Fibroblast of skin of right biceps (primary cell): ENCODE measurements at regions not wholly inside any gene's neighbourhood (a gene's known extent, or its start where the extent isn't known, plus 50 kb on each side); places are given as distances from the start of the nearest gene placed in this dataset.
"Not testable (repeated sequence)": the region's sequence is repeated elsewhere in the genome, so short reads cannot be mapped to it uniquely, and the experiment has no call there.

Experiments
- DNase-seq: peaks from one replicate; pipeline ENCODE4 v3.0.0-alpha.2; 2013

DNA sequence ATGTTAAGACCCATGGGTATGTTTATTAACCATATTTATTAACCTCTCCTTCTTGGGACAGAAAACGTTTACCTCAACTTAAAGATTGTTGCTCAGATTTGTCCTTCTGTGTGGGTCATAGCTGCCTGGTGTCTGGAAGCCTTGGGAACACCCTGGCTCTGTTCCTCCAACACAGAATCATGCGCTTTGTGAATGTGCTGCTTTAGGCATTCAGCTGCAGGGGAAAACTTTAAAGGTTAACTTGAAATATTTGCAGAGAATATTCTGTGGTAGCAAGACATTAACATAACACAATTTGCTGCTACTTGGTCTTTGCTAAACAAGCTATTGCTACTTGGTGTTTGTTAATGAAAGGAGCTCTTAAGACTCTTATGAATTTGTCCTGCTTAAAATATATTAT, 50.5 kb upstream of the THOC3 start:
- not testable (repeated sequence) for DNase-seq

DNA sequence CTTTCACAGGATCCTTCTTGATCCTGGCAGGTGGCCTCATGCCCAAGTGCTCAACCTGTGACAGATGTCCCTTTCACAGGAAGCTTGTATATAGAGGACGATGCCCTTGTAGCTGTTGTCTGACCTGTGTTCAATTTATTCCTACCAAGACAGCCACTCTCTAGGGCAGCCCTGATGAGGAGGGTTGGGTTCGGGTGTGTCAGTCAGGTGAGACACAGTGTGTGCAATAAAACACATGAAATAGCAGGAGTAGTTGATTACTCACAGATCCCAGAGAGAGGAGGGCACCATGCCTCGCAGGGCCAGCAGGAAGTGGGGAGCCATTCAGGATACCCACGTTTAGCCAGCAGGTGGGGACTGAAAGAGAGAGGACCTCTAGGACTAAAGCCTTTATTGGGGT, 52.7 kb upstream of the THOC3 start:
- DNase-seq = not testable (repeated sequence)

DNA sequence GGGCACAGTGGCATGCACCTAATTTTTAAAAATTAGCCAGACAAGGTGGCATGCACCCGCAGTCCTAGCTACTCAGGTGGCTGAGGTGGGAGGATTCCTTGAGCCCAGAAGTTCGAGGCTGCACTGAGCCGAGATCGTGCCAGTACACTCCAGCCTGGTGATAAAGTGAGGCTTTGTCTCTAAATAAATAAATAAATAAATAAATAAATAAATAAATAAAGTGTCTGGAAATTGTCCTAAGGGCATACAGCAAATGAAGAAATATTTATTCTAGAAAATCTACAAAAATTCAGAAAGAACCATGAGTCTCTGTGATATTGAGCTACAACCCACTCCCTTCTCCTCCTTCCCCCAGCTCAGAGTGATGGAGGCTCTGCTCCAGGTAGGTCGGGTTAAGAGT, 55.4 kb upstream of the THOC3 start:
- not testable (repeated sequence) for DNase-seq

DNA sequence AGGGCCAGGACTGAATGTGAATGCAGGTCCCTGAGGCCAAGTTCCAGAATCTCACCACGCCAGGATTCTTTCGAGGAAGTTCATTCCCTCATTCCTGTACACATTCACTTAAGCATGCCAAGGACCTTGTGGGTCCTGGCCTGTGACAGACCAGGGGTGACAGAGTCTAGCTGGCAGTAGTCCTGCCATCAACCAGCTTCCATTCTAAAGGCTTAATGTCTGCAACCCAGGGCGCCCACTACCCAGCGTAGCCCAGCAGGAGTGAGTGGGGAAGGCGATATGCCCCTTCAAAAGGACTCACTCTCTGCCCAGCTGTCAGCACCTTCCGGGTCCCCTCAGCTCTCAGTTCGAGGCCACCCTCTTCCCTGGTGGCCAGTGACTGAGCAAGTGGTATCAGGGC, 61.3 kb upstream of the THOC3 start:
- not testable (repeated sequence) for DNase-seq

DNA sequence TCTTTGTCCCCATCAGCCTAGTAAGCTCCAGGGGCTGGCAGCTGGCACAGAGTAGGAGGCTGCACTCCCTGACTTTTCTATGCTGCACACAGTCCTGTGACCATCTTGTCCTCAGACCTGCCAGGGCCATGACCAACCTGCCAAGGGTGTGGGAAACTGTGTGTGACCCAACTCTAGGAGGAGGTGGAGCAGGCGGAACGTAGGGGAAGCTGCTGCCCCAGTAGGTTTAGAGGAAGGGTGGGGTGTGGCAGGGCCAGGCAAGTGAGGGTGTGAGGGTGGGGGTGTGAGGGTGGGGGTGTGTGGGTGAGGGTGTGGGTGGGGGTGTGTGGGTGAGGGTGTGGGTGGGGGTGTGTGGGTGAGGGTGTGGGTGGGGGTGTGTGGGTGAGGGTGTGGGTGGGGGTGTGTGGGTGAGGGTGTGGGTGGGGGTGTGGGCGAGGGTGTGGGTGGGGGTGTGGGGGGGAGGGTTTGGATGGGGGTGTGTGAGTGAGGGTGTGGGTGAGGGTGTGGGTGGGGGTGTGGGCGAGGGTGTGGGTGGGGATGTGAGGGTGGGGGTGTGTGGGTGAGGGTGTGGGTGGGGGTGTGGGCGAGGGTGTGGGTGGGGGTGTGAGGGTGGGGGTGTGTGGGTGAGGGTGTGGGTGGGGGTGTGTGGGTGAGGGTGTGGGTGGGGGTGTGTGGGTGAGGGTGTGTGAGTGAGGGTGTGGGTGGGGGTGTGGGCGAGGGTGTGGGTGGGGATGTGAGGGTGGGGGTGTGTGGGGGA, 62.4 kb upstream of the THOC3 start:
- DNase-seq = not testable (repeated sequence)

DNA sequence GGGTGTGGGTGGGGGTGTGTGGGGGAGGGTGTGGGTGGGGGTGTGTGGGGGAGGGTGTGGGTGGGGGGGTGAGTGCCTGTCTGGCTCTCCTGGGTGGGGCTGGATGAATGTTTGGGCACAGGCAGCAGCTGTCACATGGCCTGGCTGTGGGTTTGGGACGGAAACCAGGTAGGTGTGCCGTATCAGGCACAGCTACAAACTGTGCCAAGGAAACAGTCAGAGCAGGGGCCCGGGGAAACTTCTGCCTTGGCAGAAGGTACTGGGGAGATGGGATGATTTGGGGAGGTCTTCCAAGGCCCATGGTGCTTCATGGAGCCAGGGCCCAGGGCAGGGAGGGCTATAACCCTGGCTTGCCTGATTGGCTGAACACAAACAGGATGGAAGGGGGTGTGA, 63.0 kb upstream of the THOC3 start:
- DNase-seq = not testable (repeated sequence)

DNA sequence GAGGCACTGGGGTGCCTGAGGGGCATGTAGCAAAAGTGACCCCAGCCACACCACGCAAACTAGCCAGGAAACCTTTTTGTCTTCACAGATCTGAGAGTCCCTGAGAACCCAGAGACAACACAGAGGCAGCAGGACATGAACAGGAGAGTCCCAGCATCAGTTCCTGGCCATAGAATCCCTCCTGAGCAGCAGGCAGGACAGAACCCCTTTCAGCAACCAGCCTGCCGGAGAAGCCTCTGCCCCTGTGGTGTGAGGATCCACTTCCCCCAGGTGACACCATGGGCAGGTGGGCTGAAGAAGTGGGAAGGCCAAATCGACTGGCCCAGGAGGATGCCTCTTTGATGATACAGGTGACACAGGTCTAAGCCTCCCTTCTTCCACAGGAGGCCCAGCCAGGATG, 65.1 kb upstream of the THOC3 start:
- not testable (repeated sequence) for DNase-seq

DNA sequence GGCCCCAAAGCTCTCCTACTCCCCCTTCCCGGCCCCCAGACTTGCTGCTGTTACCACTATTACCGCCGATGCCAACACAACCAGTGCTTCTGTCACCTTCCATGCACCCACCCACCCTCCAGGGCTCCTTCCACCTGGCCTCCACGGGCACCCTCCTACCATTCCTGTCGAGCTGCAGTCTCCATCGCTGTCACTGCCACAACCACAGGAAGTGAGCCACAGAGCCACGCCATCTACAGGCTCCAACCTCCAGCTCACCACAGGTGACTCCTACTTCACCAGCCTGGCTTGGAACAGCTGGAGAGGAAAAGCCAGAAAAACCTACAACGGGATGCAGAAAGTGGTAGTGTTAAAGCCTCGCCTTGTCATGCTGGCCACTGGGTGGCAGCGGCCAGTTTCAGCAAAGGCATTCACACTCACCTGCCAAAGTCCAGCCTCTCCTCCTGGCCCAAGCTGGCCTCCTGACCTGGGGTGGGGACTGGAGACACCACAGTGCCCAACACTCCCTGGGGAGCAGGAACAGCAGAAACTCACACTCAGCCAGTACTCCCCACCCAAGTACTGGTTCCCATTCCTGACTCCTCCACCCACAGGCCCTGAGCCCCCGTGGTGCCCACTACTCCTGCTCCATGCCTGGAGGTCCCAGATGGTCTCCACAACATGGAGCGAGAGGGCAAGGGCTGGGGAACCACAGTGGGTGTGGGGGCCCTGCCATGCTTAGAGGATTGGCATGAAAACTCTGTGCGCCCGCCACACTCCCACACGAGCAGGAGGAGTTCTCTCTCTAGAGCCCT, 66.5 kb upstream of the THOC3 start:
- DNase-seq = not testable (repeated sequence)

DNA sequence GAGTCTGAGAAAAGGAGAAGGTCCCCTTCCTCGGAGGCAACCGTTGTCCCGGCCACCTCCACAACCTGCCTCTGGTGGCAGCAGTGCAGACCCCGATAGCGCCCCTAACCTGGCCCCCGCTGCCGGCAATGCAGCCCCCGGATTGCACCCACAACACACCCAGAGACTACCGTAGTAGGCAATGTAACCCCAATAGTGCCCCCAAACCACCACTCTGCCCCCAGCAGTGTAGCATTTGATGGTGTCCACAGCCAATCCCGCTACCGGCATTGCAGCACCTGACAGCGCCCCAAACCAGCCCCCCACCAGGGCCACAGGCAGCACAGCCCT, 67.1 kb upstream of the THOC3 start:
- DNase-seq = not testable (repeated sequence)

DNA sequence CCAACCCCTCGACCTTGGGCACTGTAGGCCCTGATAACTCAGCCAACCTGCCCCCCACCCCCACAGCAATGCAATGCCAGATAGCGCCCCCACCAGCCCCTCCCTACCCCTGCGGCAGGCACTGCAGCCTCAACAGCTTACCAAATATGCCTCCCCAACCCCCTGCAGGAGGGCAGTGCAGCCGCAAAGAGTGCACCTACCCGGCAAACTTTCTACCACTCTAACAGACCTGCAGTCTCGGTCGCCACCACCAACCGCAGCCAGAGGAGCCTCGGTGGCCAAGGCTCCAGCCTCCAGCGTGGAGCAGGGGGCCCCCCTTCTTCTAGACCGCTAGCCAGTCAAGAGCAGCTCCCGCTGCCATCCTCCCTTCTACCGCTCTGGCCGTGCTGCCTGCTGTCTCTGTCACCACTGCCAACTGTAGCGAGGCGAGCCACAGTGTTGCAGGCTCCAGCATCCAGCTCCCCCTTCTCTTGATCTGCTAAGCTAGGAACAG, 67.7 kb upstream of the THOC3 start:
- not testable (repeated sequence) for DNase-seq

DNA sequence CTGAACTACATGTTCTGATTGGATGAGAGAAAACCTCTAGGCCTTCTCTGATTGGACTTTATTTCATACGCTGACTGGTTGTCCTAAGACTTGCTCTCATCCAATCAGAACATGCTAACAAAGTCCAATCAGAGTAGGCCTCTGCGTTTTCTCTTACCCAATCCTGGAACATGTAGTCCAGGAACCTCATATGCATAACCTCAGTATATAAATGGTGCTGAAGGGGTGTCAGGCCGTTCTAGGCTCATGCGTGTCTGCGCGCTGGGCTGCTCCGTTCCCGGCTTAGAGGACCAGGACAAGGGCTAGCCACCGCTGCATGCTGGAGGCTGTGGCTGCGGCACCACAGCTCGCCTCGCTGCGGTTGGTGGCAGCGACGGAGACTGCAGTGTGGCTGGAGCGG, 68.3 kb upstream of the THOC3 start:
- not testable (repeated sequence) for DNase-seq

DNA sequence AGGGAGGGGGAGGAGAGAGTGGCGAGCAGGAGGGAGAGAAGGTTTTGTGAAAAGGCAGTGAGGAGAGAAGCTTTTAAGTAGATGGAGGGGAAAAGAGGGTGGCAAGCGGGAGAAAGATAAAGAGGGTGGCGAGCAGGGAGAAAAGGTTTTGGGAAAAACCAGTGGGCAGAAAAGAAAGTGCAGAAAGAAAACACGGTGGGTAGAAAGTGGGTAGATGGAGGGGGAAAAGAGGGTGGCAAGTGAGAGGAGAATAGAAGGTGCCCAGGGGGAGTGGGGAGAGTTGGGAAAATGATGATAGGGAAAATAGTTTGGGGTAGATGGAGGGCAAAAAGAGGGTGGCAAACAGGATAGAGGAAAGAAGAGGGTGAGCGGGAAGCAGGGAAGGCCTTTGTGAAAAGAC, 69.1 kb upstream of the THOC3 start:
- DNase-seq = not testable (repeated sequence)

DNA sequence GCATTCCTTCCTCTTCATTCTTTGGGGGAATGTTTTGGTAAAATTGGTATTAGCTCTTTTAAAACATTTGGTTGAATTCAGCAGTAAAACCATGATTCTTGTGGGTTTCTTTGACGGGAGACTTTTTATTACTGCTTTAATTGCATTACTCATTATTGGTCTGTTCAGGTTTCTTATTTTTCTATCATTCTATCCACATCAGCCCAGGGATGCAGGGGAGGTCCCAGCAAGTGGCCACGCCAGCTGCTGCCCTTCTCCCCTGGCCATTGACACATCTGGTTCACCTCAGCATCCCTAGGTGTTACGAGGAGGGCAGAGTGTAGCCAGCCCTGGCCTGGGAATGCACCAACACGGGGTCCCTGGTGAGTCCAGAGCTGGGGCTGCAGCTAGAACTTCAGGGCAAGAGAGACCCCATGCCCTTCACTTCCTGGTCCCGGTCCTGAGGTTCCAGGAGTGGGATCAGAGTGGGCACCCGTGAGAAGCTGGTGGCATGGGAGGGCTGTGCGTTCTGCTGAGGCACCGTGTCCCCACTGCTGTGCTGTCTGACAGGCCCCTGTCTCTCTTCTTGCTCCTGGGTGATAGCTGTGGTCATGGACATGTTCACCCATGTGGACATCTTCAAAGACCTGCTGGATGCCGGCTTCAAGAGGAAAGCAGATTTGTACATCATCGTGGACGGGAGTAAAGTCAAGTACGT, 72.1 kb upstream of the THOC3 start:
- not testable (repeated sequence) for DNase-seq

DNA sequence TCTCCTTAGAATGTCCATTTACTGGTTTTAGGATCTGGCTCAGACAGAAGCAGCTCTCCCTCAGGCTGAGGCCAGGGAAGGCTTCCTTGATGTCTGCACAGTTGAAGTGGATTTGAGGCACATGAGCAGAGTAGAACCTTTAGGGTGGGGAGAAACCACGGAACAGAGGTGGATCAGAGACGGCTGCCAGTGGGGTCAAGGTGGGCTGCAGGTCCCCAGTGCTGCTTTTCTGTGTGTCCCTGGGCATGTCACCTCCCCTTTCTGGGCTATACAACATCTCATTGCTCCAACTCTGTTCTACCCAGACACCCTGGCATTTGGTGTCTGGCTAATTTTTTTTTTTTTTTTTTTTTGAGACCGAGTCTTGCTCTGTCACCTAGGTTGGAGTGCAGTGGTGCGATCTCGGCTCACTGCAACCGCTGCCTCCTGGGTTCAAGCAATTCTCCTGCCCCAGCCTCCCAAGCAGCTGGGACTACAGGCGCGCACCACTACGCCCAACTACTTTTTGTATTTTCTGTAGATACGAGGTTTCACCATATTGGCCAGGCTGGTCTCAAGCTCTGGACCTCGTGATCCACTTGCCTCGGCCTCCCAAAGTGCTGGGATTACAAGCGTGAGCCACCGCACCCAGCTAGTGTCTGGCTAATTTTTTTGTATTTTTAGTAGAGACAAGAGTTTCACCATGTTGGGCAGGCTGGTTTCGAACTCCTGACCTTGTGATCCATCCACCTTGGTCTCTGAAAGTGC, 73.3 kb upstream of the THOC3 start:
- DNase-seq = not testable (repeated sequence)

DNA sequence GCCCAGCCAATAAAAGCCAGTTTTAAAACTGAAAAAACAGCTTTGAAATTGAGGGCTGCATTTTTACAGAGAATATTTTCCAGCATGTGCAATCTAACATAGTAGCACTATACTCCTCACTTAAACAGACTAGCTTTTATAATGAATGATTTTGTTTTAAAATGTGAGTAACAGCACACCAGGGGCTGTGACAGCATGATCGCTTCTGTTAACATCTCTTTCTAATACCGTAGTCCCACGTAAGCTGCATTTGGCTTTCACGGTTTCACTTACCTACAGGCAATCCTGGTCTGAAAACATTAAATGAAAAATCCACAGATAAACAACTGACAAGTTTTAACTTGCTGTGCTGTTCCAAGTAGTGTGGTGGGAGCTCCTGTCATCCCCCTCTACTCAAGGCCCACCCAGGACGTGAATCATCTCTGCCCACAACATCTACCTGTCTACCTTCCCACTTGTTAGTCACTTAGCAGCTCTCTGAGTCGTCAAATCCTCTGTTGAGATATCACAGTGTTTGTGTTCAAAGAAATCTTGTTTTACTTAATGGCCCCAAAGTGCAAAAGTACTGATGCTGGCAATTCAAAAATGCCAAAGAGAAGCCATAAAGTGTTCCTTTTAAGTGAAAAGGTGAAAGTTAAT, 74.0 kb upstream of the THOC3 start:
- not testable (repeated sequence) for DNase-seq

DNA sequence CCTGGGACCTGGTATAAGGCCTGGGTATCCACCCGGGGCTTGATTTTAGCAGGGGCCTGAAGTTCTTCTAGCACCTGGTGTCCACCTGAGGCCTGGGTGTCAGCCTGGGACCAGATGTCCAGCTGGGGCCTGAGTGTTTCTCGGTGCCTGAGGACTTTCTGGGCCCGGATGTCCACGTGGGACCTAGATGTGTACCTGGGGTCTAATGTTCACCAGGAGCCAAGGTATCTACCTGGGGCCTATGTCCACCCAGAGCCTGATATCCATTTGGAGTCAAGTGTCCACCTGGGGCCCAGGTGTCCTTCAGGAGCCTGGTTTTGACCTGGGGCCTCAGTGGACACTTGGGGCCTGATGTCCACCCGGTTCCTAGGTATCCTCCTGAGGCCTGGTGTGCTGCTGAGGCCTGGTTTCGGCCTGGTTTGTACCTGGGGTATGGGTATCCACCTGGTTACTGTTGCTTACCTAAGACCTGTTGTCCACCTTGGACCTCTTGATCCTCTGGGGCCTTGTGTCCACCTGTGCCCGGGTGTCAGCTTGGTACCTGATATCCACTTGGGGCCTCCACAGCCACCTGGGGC, 75.2 kb upstream of the THOC3 start:
- not testable (repeated sequence) for DNase-seq

DNA sequence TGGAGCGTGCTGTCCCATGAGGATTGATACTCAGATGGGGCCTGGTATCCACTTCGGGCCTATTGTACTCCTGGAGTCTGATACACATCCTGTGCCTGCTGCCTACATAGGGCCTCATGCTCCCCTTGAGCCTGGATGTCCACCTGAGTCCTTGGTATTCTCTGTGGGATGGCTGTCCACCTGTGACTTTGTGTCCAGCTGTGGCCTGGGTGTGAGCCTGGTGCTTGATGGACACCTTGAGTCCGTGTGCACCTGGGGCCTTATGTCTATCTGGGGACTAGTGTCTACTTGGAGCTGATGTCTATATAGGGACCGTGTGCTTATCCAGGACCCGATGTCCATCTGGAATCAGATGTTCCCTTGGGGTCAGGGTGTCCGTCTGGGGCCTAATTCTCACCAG, 75.9 kb upstream of the THOC3 start:
- DNase-seq = not testable (repeated sequence)

DNA sequence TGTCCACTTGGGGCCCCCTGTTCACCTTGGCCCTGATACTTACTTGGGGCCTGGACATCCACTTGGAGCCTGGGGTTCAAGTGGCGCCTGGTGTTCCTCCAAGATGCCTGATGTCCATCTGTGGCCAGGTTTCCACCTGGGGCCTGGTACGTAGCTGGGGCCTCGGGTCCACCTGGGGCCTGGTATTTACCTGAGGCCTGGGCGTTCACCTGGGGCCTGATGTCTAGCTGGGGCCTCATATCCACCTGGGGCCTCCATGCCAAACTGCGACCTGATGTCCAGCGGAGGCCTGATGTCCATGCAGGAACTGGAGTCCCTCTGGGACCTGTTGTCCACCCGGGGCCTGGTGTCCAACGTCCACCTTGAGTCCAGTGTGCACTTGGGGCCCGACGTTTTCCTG, 76.3 kb upstream of the THOC3 start:
- DNase-seq = not testable (repeated sequence)

DNA sequence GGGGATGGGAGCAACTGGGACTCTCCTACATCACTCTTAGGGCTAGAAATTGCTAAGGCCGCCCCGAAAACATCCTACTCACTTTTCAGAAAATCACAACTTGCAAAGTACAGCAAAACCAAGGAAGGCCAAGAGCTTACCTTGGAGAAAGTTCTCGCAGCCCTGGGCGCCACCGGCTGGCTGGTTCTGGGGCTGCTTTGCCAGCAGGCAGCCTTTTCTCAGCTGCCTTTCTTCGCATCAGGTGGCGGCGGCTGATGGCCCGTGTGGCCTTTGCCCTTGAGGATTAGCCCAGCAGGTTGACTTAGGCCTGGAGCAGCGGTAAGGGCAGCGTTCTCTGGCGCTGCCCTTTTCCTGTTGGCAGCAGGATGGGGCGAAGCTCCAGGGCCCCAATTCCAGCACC, 77.3 kb upstream of the THOC3 start:
- DNase-seq = not testable (repeated sequence)

DNA sequence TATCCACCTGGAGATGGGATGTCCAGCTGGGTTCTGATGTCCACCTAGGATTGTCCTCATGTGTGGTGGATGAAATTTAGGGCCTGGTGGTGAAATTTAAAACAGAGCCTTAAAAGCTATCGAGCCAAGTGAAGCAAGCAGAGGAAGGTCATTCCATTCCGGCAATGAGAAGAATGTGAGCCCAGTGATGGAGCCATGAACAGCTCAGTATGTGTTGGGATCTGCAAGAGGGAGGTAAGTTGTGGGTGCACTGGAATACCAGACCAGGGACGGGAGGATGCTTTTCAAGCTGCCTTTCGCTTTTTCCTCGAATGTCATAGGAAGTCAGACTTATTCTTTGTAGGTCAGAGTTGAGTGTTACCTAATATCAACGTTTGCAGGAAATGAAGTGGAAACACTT, 80.6 kb upstream of the THOC3 start:
- DNase-seq = not testable (repeated sequence)

DNA sequence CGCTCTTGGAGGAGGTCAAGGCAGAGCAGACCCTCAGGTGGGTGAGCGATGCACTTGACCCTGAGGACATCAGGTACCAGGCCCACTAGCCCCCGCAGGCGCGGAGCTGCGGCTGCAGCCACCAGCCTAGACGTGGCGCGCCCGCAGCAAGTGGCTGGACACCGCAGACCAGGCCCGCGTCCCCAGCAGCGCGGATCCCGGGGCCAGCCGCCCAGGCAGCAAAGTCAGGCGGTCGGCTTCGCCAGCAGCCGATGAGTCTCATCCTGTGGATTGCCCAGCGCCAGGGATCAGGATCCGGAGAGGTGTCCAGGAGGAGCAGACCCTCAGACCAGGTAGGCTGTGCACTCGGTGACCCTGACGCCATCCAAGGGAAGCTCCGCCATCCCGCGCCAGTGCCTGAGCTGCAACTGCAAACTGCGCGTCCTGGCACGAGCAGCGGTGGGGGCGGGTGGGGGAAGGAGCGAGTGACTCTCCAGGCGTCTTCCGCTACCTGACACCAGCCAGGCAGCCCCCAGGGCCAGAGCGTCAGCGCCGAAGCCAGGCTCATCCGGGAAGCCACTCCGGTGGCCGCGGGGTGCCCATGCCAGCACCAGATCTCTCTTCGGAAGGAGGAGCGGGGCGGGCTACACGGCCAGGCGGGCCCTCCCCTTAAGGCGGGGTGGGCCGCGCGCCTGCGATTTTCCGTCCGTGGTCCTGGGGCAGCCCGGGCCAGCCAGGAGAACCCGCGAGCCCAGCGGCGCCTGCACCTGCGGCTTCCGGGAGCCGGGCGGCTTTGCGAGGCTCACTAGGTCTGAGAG, 92.6 kb upstream of the THOC3 start:
- DNase-seq = not testable (repeated sequence)
